CD4-positive, alpha-beta T cell (primary cell): ENCODE measurements at regions not wholly inside any gene's neighbourhood (a gene's known extent, or its start where the extent isn't known, plus 50 kb on each side); places are given as distances from the start of the nearest gene placed in this dataset.

Source experiments
- ATAC-seq: fragments of 200-7000 bp; cut with Tn5 transposase; one replicate; pipeline ENCODE4 v1.10.0; 2022; ENCODE audit warnings: mild to moderate bottlenecking; ENCODE audit not compliant: poor library complexity
- CTCF ChIA-PET: fragments of 350-600 bp; sonication (Branson Sonifier 250); formaldehyde crosslinking; loops from one replicate; lab custom pipeline; 2021; ENCODE audit warnings: antibody characterized with exemption, inconsistent platforms; lab: Charles Lee
- POLR2A ChIA-PET: fragments of 350-600 bp; sonication (Branson Sonifier 250); formaldehyde crosslinking; loops from one replicate; lab custom pipeline; 2021; ENCODE audit warnings: antibody characterized with exemption, inconsistent platforms; lab: Charles Lee
- DNase-seq, 14 experiments: peaks; one replicate each; pipeline ENCODE4 v3.0.0-alpha.2; 2013 to 2020; ENCODE audit warnings: mixed read lengths in 2 of 14
- H3K27ac ChIP-seq, 2 donors: one replicate each; pipeline versions ENCODE4 v1.5.1 to v1.7.0; 2013; ENCODE audit warnings: low read length in 2 of 2, low read depth in 1 of 2, mild to moderate bottlenecking in 1 of 2
- H3K27me3 ChIP-seq, 2 experiments: 1 replicate in 1 of 2; 2 replicates in 1 of 2; pipeline versions ENCODE4 v1.6.1 to v1.7.0; 2013; ENCODE audit warnings: low read length in 2 of 2, control low read depth in 1 of 2, mild to moderate bottlenecking in 1 of 2, moderate library complexity in 1 of 2; ENCODE audit not compliant: insufficient read depth in 2 of 2, control insufficient read depth in 1 of 2
- H3K36me3 ChIP-seq: one replicate; pipeline ENCODE4 v1.6.1; 2013; ENCODE audit warnings: low read length, control low read depth; ENCODE audit not compliant: insufficient read depth
- H3K4me1 ChIP-seq: one replicate; pipeline ENCODE4 v1.6.1; 2013; ENCODE audit warnings: low read length, control low read depth; ENCODE audit not compliant: insufficient read depth
- H3K4me3 ChIP-seq: one replicate; pipeline ENCODE4 v1.5.1; 2013; ENCODE audit warnings: mild to moderate bottlenecking, low read length, moderate library complexity
- H3K9me3 ChIP-seq, 2 experiments: 1 replicate in 1 of 2; 2 replicates in 1 of 2; pipeline versions ENCODE4 v1.6.1 to v1.7.0; 2013; ENCODE audit warnings: low read length in 2 of 2, mild to moderate bottlenecking in 2 of 2, control low read depth in 1 of 2, moderate library complexity in 1 of 2; ENCODE audit not compliant: control insufficient read depth in 1 of 2, insufficient read depth in 1 of 2
- H3K27ac Mint-ChIP-seq: one replicate; pipeline ENCODE4 v1.8.0; 2020; ENCODE audit warnings: mixed read lengths
- H3K27me3 Mint-ChIP-seq: one replicate; pipeline ENCODE4 v1.8.0; 2021; ENCODE audit warnings: mixed read lengths
- H3K36me3 Mint-ChIP-seq: one replicate; pipeline ENCODE4 v1.8.0; 2021; ENCODE audit warnings: low read depth, mixed read lengths
- H3K4me1 Mint-ChIP-seq: one replicate; pipeline ENCODE4 v1.8.0; 2021; ENCODE audit warnings: low read depth, mixed read lengths
- H3K4me3 Mint-ChIP-seq: one replicate; pipeline ENCODE4 v1.8.0; 2020; ENCODE audit warnings: mild to moderate bottlenecking, mixed read lengths
- H3K9me3 Mint-ChIP-seq: one replicate; pipeline ENCODE4 v1.8.0; 2020; ENCODE audit warnings: mixed read lengths
- CTCF ChIP-seq: fragments of 200-600 bp; IDR thresholded peaks from one replicate; pipeline ENCODE4 v1.8.0; 2022; ENCODE audit warnings: antibody characterized with exemption, mild to moderate bottlenecking
- intact Hi-C, 2 experiments: fragments of 100-400 bp; cut with DNase I in 1 of 2; cut with micrococcal nuclease in 1 of 2; formaldehyde crosslinking; loops; one replicate each; pipeline versions ENCODE4 v1.15.1 to v1.9.0; 2023 to 2025; cut with DNase I, micrococcal nuclease

- ATAC-seq, result no peak
- H3K27me3 ChIP-seq, result no peaks in the 10 kb centered on the region
- peaks cover 3 to 12% of the 10 kb centered on the region in 2 experiments for H3K9me3 ChIP-seq
- CTCF ChIA-PET, result no interaction called here
- no peak overlapping the region for H3K4me3 Mint-ChIP-seq
- H3K27ac Mint-ChIP-seq, result no peak overlapping the region
- no peak for DNase-seq
- no peaks in the 10 kb centered on the region for H3K27me3 Mint-ChIP-seq
- H3K36me3 Mint-ChIP-seq, result no peaks in the 10 kb centered on the region
- H3K4me1 ChIP-seq, result no peaks in the 10 kb centered on the region
- H3K27ac ChIP-seq, result no peak overlapping the region
- no peak overlapping the region for H3K4me3 ChIP-seq
- POLR2A ChIA-PET, result no interaction called here
- TF ChIP-seq CTCF, result no peak
- intact Hi-C loops, result no loop called here
- no peaks in the 10 kb centered on the region for H3K36me3 ChIP-seq
- H3K4me1 Mint-ChIP-seq, result no peaks in the 10 kb centered on the region
- H3K9me3 Mint-ChIP-seq, result peaks cover 25% of the 10 kb centered on the region
These were observed 697.1 kb upstream of the FAT3 start for GRCh38 chr11:91527380-91528030.

GRCh38 chr11:91513734-91514133 lies 710.9 kb upstream of the FAT3 start:
- intact Hi-C loops, result no loop called here
- DNase-seq, result no peak
- H3K27ac ChIP-seq, result no peak overlapping the region
- H3K9me3 ChIP-seq, result peaks cover 0 to 4% of the 10 kb centered on the region in 2 experiments
- no peaks in the 10 kb centered on the region for H3K27me3 Mint-ChIP-seq
- no peaks in the 10 kb centered on the region for H3K4me1 ChIP-seq
- no peaks in the 10 kb centered on the region for H3K36me3 ChIP-seq
- H3K4me1 Mint-ChIP-seq, result no peaks in the 10 kb centered on the region
- POLR2A ChIA-PET, result no interaction called here
- H3K4me3 Mint-ChIP-seq, result no peak overlapping the region
- H3K4me3 ChIP-seq, result no peak overlapping the region
- CTCF ChIA-PET, result interaction anchor here (1.0 kb wide), 1 partner anchor 11 kb away, joined by 3 read pairs; no protein-coding TSS in a partner anchor
- H3K9me3 Mint-ChIP-seq, result peaks cover 3% of the 10 kb centered on the region
- H3K27me3 ChIP-seq, result no peaks in the 10 kb centered on the region
- no peak overlapping the region for H3K27ac Mint-ChIP-seq
- ATAC-seq, result no peak
- no peak for TF ChIP-seq CTCF
- H3K36me3 Mint-ChIP-seq, result no peaks in the 10 kb centered on the region

- POLR2A ChIA-PET, result no interaction called here
- Histone ChIP-seq H3K4me1 (no peaks in the 10 kb centered on the region), H3K36me3 (no peaks in the 10 kb centered on the region), H3K27ac (no peak overlapping the region), H3K9me3 (no peaks in the 10 kb centered on the region), H3K27me3 (no peaks in the 10 kb centered on the region), H3K4me3 (no peak overlapping the region)
- Mint-ChIP-seq H3K27ac (no peak overlapping the region), H3K27me3 (no peaks in the 10 kb centered on the region), H3K36me3 (no peaks in the 10 kb centered on the region), H3K4me1 (no peaks in the 10 kb centered on the region), H3K4me3 (no peak overlapping the region), H3K9me3 (peaks cover 5% of the 10 kb centered on the region)
- ATAC-seq (no peak), DNase-seq (no peak)
- TF ChIP-seq CTCF, result no peak
- CTCF ChIA-PET, result no interaction called here
- intact Hi-C loops, result no loop called here
These were observed 726.8 kb upstream of the FAT3 start for GRCh38 chr11:91497847-91498246.
